SK-N-SH treated with all-trans-retinoic acid at 6 μM for 48 hours (cell line): ENCODE measurements at regions not wholly inside any gene's neighbourhood (a gene's known extent, or its start where the extent isn't known, plus 50 kb on each side); places are given as distances from the start of the nearest gene placed in this dataset.

Experiments used
- ATAC-seq: fragments of 200-7000 bp; cut with Tn5 transposase; 3 replicates; pipeline ENCODE4 v1.9.1; 2020; ENCODE audit warnings: mild to moderate bottlenecking, moderate library complexity
- BACH2 ChIP-seq: fragments of 250-450 bp; sonication (Bioruptor Pico); IDR thresholded peaks from 2 replicates; pipeline ENCODE4 v1.9.0; 2021; ENCODE audit warnings: mild to moderate bottlenecking, borderline replicate concordance
- CSDC2 ChIP-seq: fragments of 250-450 bp; sonication (Bioruptor Pico); IDR thresholded peaks from 2 replicates; pipeline ENCODE4 v1.5.0; 2020; ENCODE audit warnings: mild to moderate bottlenecking, moderate library complexity
- ESRRG ChIP-seq: fragments of 250-450 bp; sonication (Bioruptor Pico); IDR thresholded peaks from 2 replicates; pipeline ENCODE4 v1.6.1; 2021; ENCODE audit warnings: mild to moderate bottlenecking
- ISL1 ChIP-seq: fragments of 250-450 bp; sonication (Bioruptor Pico); IDR thresholded peaks from 2 replicates; pipeline ENCODE4 v2.1.2; 2022; ENCODE audit warnings: mild to moderate bottlenecking, moderate library complexity
- OSR1 ChIP-seq: fragments of 250-450 bp; sonication (Bioruptor Pico); IDR thresholded peaks from 2 replicates; pipeline ENCODE4 v1.8.0; 2022; ENCODE audit warnings: moderate library complexity, mild to moderate bottlenecking, inconsistent platforms
- PATZ1 ChIP-seq: fragments of 250-450 bp; sonication (Bioruptor Pico); IDR thresholded peaks from 2 replicates; pipeline ENCODE4 v1.8.0; 2020; ENCODE audit warnings: mild to moderate bottlenecking, moderate library complexity, borderline replicate concordance
- PPARA ChIP-seq: fragments of 250-450 bp; sonication (Bioruptor Pico); IDR thresholded peaks from 2 replicates; pipeline ENCODE4 v1.5.0; 2020; ENCODE audit warnings: mild to moderate bottlenecking, borderline replicate concordance
- RARB ChIP-seq: fragments of 250-450 bp; sonication (Bioruptor Pico); IDR thresholded peaks from 2 replicates; pipeline ENCODE4 v1.8.0; 2021; ENCODE audit warnings: mild to moderate bottlenecking, moderate library complexity
- SNAI2 ChIP-seq: fragments of 250-450 bp; sonication (Bioruptor Pico); IDR thresholded peaks from 2 replicates; pipeline ENCODE4 v1.5.0; 2020; ENCODE audit warnings: mild to moderate bottlenecking, moderate library complexity
- TCF4 ChIP-seq: fragments of 250-450 bp; sonication (Bioruptor Pico); IDR thresholded peaks from 2 replicates; pipeline ENCODE4 v1.8.0; 2021; ENCODE audit warnings: mild to moderate bottlenecking, moderate library complexity, borderline replicate concordance
- ZC3H10 ChIP-seq: fragments of 250-450 bp; sonication (Bioruptor Pico); IDR thresholded peaks from 2 replicates; pipeline ENCODE4 v1.5.1; 2021; ENCODE audit warnings: mild to moderate bottlenecking, moderate library complexity
- ZFP3 ChIP-seq: fragments of 250-450 bp; sonication (Bioruptor Pico); IDR thresholded peaks from 2 replicates; pipeline ENCODE4 v1.5.0; 2020; ENCODE audit warnings: mild to moderate bottlenecking, moderate library complexity
- ZFP30 ChIP-seq: fragments of 450-650 bp; formaldehyde crosslinking; IDR thresholded peaks from 2 replicates; pipeline ENCODE4 v1.5.0; 2022; ENCODE audit warnings: mild to moderate bottlenecking, moderate library complexity
- ZNF565 ChIP-seq: fragments of 450-650 bp; formaldehyde crosslinking; conservative IDR thresholded peaks from 2 replicates; pipeline ENCODE4 v1.5.0; 2020; ENCODE audit warnings: low read depth, mild to moderate bottlenecking, moderate library complexity
- ZNF70 ChIP-seq: fragments of 450-650 bp; formaldehyde crosslinking; IDR thresholded peaks from 2 replicates; pipeline ENCODE4 v1.5.0; 2020; ENCODE audit warnings: mild to moderate bottlenecking, moderate library complexity
- ZNF8 ChIP-seq: fragments of 450-650 bp; formaldehyde crosslinking; IDR thresholded peaks from 2 replicates; pipeline ENCODE4 v1.5.0; 2020; ENCODE audit warnings: mild to moderate bottlenecking, moderate library complexity
- TF ChIP-seq, protein P1 (sequence below): fragments of 250-450 bp; sonication (Bioruptor Pico); IDR thresholded peaks from 2 replicates; pipeline ENCODE4 v1.5.1; 2020; ENCODE audit warnings: low read depth, mild to moderate bottlenecking, moderate library complexity
- TF ChIP-seq, protein P2 (sequence below): fragments of 250-450 bp; sonication (Bioruptor Pico); IDR thresholded peaks from 2 replicates; pipeline ENCODE4 v1.5.1; 2021; ENCODE audit warnings: mild to moderate bottlenecking, moderate library complexity
- TF ChIP-seq, protein P3 (sequence below): fragments of 250-450 bp; sonication (Bioruptor Pico); IDR thresholded peaks from 2 replicates; pipeline ENCODE4 v1.8.0; 2021; ENCODE audit warnings: low read depth, mild to moderate bottlenecking, moderate library complexity, borderline replicate concordance

DNA sequence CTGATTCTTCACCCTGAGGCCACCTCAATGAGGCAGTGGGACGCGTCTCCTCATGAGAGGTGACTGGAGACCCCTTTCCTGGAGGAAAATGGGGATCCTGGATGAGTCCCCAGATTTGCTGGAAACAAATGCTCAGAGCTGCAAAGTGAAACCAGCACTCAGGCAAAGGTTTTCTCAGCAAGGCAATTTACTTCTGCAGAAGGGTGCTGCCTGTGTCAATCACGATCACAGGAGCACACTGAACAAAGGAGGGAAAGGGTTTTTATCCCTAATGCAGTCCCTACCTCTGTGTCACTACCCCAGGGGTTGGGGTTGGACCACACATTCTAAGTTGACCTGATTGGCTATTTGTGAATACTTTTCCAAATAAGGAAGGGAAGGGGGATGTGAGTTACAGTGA lies 69.9 kb upstream of the CDK20 start (continued):
- TF ChIP-seq, protein P1, sequence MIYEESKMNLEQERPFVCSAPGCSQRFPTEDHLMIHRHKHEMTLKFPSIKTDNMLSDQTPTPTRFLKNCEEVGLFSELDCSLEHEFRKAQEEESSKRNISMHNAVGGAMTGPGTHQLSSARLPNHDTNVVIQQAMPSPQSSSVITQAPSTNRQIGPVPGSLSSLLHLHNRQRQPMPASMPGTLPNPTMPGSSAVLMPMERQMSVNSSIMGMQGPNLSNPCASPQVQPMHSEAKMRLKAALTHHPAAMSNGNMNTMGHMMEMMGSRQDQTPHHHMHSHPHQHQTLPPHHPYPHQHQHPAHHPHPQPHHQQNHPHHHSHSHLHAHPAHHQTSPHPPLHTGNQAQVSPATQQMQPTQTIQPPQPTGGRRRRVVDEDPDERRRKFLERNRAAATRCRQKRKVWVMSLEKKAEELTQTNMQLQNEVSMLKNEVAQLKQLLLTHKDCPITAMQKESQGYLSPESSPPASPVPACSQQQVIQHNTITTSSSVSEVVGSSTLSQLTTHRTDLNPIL = no peak
- TF ChIP-seq PATZ1 (CRISPR knock-in tag) (no peak), ZNF8 (CRISPR knock-in tag) (no peak)

DNA sequence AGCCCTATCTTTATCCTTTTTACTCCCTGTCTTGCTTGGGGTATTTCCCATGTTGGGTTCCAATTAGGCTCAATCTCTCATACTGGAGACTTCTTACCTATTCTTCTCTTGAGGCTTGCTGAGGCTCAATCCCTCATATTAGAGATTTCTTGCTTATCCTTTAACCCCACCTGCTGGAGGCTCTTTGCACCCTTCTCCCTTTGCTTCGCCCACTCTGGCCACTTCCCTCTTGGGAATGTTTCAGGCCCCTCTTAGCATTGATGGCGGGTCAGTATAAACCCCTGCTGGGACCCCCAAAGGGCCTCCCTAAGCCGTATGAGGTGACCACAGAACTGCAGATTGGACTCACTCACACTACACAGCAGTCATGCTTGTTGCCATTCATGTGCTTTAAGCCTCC lies 69.3 kb upstream of the CDK20 start:
- no peak for ATAC-seq
- no peak for TF ChIP-seq SNAI2 (CRISPR knock-in tag)
- TF ChIP-seq ZFP3 (CRISPR knock-in tag) = no peak
- no peak for TF ChIP-seq PPARA (CRISPR knock-in tag)
- TF ChIP-seq ZNF565 = no peak
- no peak for TF ChIP-seq CSDC2
- no peak for TF ChIP-seq PATZ1 (CRISPR knock-in tag)
- no peak for TF ChIP-seq BACH2
- TF ChIP-seq, protein P2, sequence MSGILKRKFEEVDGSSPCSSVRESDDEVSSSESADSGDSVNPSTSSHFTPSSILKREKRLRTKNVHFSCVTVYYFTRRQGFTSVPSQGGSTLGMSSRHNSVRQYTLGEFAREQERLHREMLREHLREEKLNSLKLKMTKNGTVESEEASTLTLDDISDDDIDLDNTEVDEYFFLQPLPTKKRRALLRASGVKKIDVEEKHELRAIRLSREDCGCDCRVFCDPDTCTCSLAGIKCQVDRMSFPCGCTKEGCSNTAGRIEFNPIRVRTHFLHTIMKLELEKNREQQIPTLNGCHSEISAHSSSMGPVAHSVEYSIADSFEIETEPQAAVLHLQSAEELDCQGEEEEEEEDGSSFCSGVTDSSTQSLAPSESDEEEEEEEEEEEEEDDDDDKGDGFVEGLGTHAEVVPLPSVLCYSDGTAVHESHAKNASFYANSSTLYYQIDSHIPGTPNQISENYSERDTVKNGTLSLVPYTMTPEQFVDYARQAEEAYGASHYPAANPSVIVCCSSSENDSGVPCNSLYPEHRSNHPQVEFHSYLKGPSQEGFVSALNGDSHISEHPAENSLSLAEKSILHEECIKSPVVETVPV (CRISPR knock-in tag) = no peak
- TF ChIP-seq ZFP30 = no peak
- TF ChIP-seq ESRRG (CRISPR knock-in tag) = no peak
- TF ChIP-seq OSR1 = no peak
- TF ChIP-seq ISL1 (CRISPR knock-in tag) = no peak
- no peak for TF ChIP-seq ZNF70 (CRISPR knock-in tag)

- no peak for TF ChIP-seq ZFP3 (CRISPR knock-in tag)
- no peak for TF ChIP-seq ZNF8 (CRISPR knock-in tag)
- TF ChIP-seq ESRRG (CRISPR knock-in tag) = no peak
- no peak for TF ChIP-seq SNAI2 (CRISPR knock-in tag)
- TF ChIP-seq, protein P3, sequence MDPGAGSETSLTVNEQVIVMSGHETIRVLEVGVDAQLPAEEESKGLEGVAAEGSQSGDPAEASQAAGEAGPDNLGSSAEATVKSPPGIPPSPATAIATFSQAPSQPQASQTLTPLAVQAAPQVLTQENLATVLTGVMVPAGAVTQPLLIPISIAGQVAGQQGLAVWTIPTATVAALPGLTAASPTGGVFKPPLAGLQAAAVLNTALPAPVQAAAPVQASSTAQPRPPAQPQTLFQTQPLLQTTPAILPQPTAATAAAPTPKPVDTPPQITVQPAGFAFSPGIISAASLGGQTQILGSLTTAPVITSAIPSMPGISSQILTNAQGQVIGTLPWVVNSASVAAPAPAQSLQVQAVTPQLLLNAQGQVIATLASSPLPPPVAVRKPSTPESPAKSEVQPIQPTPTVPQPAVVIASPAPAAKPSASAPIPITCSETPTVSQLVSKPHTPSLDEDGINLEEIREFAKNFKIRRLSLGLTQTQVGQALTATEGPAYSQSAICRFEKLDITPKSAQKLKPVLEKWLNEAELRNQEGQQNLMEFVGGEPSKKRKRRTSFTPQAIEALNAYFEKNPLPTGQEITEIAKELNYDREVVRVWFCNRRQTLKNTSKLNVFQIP (CRISPR knock-in tag) = no peak
- no peak for TF ChIP-seq RARB (CRISPR knock-in tag)
- TF ChIP-seq TCF4 (CRISPR knock-in tag) = no peak
- no peak for TF ChIP-seq ZFP30
- no peak for TF ChIP-seq ZC3H10 (CRISPR knock-in tag)
- TF ChIP-seq OSR1 = no peak
- TF ChIP-seq ZNF565 = no peak
- TF ChIP-seq ISL1 (CRISPR knock-in tag) = no peak
- no peak for TF ChIP-seq BACH2
- ATAC-seq = no peak
Observed at GRCh38 chr9:88041447-88041846, 67.1 kb upstream of the CDK20 start.

DNA sequence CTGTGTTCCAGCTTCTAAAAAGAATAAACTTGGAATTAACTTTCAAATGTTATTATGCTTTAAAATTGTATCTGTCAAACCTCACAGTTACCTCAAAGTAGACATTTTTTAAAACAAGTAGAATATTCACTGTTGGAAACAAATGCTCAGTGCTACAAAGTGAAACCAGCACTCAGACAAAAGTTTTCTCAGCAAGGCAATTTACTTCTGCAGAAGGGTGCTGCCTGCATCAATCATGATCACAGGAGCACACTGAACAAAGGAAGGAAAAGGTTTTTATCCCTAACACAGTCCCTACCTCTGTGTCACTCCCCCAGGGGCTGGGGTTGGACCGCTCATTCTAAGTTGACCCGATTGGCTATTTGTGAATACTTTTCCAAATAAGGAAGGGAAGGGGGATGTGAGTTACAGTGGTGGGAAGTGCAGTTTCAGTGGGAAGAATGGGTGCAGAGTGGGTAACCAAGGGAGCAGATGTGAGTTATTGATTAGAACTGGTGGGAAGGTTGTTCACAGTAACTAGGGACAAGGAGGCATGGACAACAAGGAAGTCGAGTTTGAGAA lies 63.0 kb upstream of the CDK20 start:
- TF ChIP-seq CSDC2 (no peak), ZNF565 (no peak), ZNF70 (CRISPR knock-in tag) (no peak), ZFP3 (CRISPR knock-in tag) (no peak), ESRRG (CRISPR knock-in tag) (no peak), PPARA (CRISPR knock-in tag) (no peak)

GRCh38 chr9:88034964-88035363 lies 60.6 kb upstream of the CDK20 start:
- no peak for ATAC-seq

More for the DNA sequence above, 63.0 kb upstream of the CDK20 start:
- ATAC-seq = no peak

More at GRCh38 chr9:88034964-88035363, 60.6 kb upstream of the CDK20 start:
- no peak for TF ChIP-seq ESRRG (CRISPR knock-in tag)
- TF ChIP-seq, all 23 proteins: peak for 0
